ENCODE measurements at regions not wholly inside any gene's neighbourhood (a gene's known extent, or its start where the extent isn't known, plus 50 kb on each side); places are given as distances from the start of the nearest gene placed in this dataset.

GRCh38 chr18:39489431-39489830 lies 1923.8 kb upstream of the CELF4 start:
- TF ChIP-seq ZNF274 (IDR thresholded peaks at IDR 0.05; ENCODE audit: low read depth, low read length) (no peak), SUZ12 (IDR thresholded peaks at IDR 0.05; ENCODE audit: extremely low read depth, insufficient read depth, insufficient read length) (no peak), YY1 (IDR thresholded peaks at IDR 0.05; ENCODE audit: insufficient read depth, insufficient read length) (no peak)

All from NT2/D1 (cell line).